ENCODE measurements at regions not wholly inside any gene's neighbourhood (a gene's known extent, or its start where the extent isn't known, plus 50 kb on each side); places are given as distances from the start of the nearest gene placed in this dataset.

- H3K4me1 ChIP-seq (ENCODE audit: insufficient read depth, poor library complexity, severe bottlenecking), result no peaks in the 10 kb centered on the region
- ATAC-seq (ENCODE audit: low read depth), result no peak
- no peaks in the 10 kb centered on the region for H3K36me3 ChIP-seq (ENCODE audit: low read depth)
These were observed 195.0 kb upstream of the RGS18 start for GRCh38 chr1:191963286-191963685.

GRCh38 chr1:191963781-191964455 is 194.3 kb upstream of the RGS18 start:
- Histone ChIP-seq H3K9me3 (ENCODE audit: severe bottlenecking) (no peaks in the 10 kb centered on the region), H3K36me3 (ENCODE audit: low read depth) (no peaks in the 10 kb centered on the region), H3K4me1 (ENCODE audit: insufficient read depth, poor library complexity, severe bottlenecking) (no peaks in the 10 kb centered on the region), H3K27ac (ENCODE audit: poor library complexity, severe bottlenecking) (no peak overlapping the region), H3K4me3 (ENCODE audit: severe bottlenecking) (no peak overlapping the region), H3K27me3 (ENCODE audit: insufficient read depth, poor library complexity, severe bottlenecking) (peaks cover 3% of the 10 kb centered on the region)
- DNase-seq (ENCODE audit: low spot score), result no peak
- TF ChIP-seq CTCF (IDR thresholded peaks at IDR 0.05; ENCODE audit: poor library complexity, severe bottlenecking), result no peak
- ATAC-seq (ENCODE audit: low read depth), result no peak

More at GRCh38 chr1:191963286-191963685, 195.0 kb upstream of the RGS18 start:
- H3K27ac ChIP-seq (ENCODE audit: poor library complexity, severe bottlenecking), result no peak overlapping the region
- TF ChIP-seq CTCF (IDR thresholded peaks at IDR 0.05; ENCODE audit: poor library complexity, severe bottlenecking), result no peak
- DNase-seq (ENCODE audit: low spot score), result no peak
- H3K27me3 ChIP-seq (ENCODE audit: insufficient read depth, poor library complexity, severe bottlenecking), result peaks cover 5% of the 10 kb centered on the region
- no peaks in the 10 kb centered on the region for H3K9me3 ChIP-seq (ENCODE audit: severe bottlenecking)
- H3K4me3 ChIP-seq (ENCODE audit: severe bottlenecking), result no peak overlapping the region

GRCh38 chr1:191969290-191969689 is 189.0 kb upstream of the RGS18 start:
- peaks cover 3% of the 10 kb centered on the region for H3K27me3 ChIP-seq (ENCODE audit: insufficient read depth, poor library complexity, severe bottlenecking)
- ATAC-seq (ENCODE audit: low read depth), result no peak

GRCh38 chr1:191970116-191970515 is 188.1 kb upstream of the RGS18 start:
- no peak for TF ChIP-seq CTCF (IDR thresholded peaks at IDR 0.05; ENCODE audit: poor library complexity, severe bottlenecking)
- ATAC-seq (ENCODE audit: low read depth), result no peak
- H3K27me3 ChIP-seq (ENCODE audit: insufficient read depth, poor library complexity, severe bottlenecking), result peaks cover 3% of the 10 kb centered on the region
- DNase-seq (ENCODE audit: low spot score), result no peak
- H3K9me3 ChIP-seq (ENCODE audit: severe bottlenecking), result no peaks in the 10 kb centered on the region
- H3K36me3 ChIP-seq (ENCODE audit: low read depth), result no peaks in the 10 kb centered on the region
- H3K4me3 ChIP-seq (ENCODE audit: severe bottlenecking), result no peak overlapping the region
- H3K27ac ChIP-seq (ENCODE audit: poor library complexity, severe bottlenecking), result no peak overlapping the region
- no peaks in the 10 kb centered on the region for H3K4me1 ChIP-seq (ENCODE audit: insufficient read depth, poor library complexity, severe bottlenecking)

More at GRCh38 chr1:191969290-191969689, 189.0 kb upstream of the RGS18 start:
- Histone ChIP-seq H3K27ac (ENCODE audit: poor library complexity, severe bottlenecking) (no peak overlapping the region), H3K4me1 (ENCODE audit: insufficient read depth, poor library complexity, severe bottlenecking) (no peaks in the 10 kb centered on the region), H3K9me3 (ENCODE audit: severe bottlenecking) (no peaks in the 10 kb centered on the region), H3K4me3 (ENCODE audit: severe bottlenecking) (no peak overlapping the region), H3K36me3 (ENCODE audit: low read depth) (no peaks in the 10 kb centered on the region)
- TF ChIP-seq CTCF (IDR thresholded peaks at IDR 0.05; ENCODE audit: poor library complexity, severe bottlenecking), result no peak
- no peak for DNase-seq (ENCODE audit: low spot score)

GRCh38 chr1:191971447-191971846 is 186.8 kb upstream of the RGS18 start:
- Histone ChIP-seq H3K36me3 (ENCODE audit: low read depth) (no peaks in the 10 kb centered on the region), H3K27ac (ENCODE audit: poor library complexity, severe bottlenecking) (no peak overlapping the region), H3K9me3 (ENCODE audit: severe bottlenecking) (no peaks in the 10 kb centered on the region), H3K4me1 (ENCODE audit: insufficient read depth, poor library complexity, severe bottlenecking) (no peaks in the 10 kb centered on the region), H3K27me3 (ENCODE audit: insufficient read depth, poor library complexity, severe bottlenecking) (peaks cover 3% of the 10 kb centered on the region), H3K4me3 (ENCODE audit: severe bottlenecking) (no peak overlapping the region)
- no peak for ATAC-seq (ENCODE audit: low read depth)
- DNase-seq (ENCODE audit: low spot score), result no peak
- no peak for TF ChIP-seq CTCF (IDR thresholded peaks at IDR 0.05; ENCODE audit: poor library complexity, severe bottlenecking)
